ENCODE measurements at regions not wholly inside any gene's neighbourhood (a gene's known extent, or its start where the extent isn't known, plus 50 kb on each side); places are given as distances from the start of the nearest gene placed in this dataset.

DNA sequence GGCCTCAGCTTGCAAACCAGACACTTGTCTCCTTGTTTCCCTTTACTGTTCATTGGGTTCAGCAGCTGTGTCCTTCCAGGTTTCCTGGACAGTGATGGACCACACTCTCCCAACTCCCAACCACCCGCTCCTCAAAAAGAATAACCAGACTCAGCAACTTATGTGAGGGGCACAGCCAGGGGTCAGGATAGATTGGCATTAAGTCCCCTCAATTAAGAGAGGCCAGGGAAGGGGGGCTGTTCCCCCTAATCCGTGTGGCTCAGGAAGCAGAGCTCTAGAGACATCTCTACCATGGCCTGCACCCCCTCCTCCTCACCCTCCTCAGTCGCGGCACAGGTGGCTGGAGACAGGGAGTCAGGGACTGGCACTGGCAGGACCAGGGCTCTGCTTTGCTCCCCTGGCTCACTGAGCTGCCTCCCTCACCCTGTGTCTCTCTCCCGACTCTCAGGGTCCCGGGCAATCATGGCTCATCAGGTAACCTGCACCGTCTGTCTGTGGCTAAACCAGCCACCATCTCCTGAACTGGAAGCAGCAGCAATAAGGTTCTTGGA is 111.7 kb downstream of the ZNF280B start:
- no peak for DNase-seq (ENCODE audit: low spot score)

DNA sequence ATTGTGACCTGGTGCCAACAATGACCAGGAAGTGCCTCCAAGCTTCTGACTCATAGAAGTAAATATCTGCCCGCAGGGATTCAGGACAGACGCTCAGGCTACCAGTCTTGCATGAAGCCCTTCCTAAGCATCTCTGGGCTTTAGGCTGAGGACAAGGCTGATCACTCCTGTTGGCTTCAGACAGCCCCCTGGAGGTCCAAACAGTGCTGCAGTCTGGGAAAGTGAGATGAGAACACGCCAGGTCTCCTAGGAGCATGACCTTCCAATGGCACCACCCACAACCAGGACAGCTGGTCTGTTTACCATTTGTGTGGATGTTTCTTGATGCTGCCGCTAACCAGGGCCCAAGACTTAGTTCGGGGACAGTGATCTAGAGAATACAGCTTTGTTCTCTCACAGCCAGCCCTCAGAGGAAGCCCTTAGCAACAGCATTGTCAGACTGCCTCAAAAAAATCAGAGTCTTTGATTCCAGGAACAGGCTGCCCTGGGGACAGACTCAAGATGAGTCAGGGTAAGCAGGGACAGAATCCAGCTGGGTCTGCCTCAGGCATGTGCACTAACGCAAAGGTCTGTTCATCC is 111.2 kb downstream of the ZNF280B start:
- peak; percentile 29 for DNase-seq (ENCODE audit: low spot score)

- DNase-seq (ENCODE audit: low spot score) = no peak
Observed at GRCh38 chr22:22397875-22398524, 110.5 kb downstream of the ZNF280B start.

GRCh38 chr22:22398530-22399327 is 109.8 kb downstream of the ZNF280B start:
- no peak for DNase-seq (ENCODE audit: low spot score)

- DNase-seq (ENCODE audit: low spot score) = no peak
Observed at GRCh38 chr22:22400099-22400498, 108.4 kb downstream of the ZNF280B start.

GRCh38 chr22:22400964-22401363 is 107.6 kb downstream of the ZNF280B start:
- no peak for DNase-seq (ENCODE audit: low spot score)

DNA sequence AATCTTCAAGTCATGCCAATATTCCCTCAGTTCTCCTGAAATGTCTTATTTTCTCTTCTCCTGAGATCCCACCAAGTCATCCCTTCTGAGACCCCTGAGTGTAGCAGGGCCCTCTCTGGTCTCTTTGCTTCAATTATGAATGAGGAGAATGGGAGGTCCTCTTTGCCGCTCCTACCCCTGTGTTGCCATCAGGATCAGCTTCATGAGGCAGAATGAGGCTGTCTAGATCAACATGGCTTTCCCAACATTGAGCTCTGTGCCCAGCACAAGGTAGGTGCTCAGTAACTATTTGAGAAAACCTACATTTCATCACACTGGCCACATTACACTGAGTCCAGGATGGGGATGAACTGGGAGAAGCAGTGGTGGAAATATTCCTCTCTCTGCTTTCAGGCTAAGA is 107.2 kb downstream of the ZNF280B start:
- no peak for DNase-seq (ENCODE audit: low spot score)

DNA sequence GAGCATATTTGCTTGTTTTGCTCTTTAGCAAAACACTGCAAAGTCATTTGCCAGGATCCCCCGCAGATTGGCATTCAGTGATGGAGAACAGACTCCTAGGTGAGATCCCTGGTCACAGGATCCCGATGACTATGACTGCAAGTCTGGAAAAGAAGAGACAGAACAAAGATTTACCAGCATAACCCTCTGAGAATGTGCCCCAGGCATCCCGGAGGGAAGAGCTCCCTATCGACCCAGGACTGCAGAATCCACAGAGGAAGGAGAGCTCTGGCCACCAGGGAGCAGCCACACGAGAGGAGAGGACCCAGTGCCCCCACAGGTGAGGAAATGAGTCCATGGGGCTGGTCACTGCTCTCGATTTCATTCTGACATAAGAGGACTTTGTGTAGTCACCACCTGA is 105.2 kb downstream of the ZNF280B start:
- no peak for DNase-seq (ENCODE audit: low spot score)

GRCh38 chr22:22403771-22404170 is 104.8 kb downstream of the ZNF280B start:
- no peak for DNase-seq (ENCODE audit: low spot score)

- DNase-seq (ENCODE audit: low spot score) = no peak
Observed at GRCh38 chr22:22404598-22405284, 103.8 kb downstream of the ZNF280B start.

DNA sequence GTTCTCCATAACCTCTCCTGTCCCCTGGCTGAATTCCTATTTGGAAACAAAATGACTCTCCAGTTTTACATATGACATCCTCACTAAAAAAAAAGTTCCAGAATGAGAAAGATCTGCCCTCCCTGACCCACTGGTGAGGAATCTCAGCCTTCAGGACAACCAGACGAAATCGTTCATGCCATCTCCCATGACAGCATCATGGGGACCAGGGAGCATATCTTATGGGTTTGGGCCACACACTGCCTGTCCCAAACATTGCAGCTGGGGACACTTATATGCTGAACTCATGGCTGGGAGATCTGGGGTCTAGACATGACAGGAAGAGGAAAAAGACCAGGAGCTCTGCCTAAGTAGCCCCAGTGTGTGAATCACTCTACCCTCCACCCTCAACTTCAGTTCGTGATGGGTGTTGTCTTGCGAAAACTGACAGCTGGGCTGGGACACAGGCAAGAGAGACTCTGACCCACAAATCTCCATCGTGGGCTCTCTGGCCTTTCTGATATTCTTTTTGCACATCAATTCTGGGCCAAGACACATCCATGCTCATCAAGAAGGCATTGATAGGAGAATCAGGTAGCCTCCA is 102.0 kb downstream of the ZNF280B start:
- no peak for DNase-seq (ENCODE audit: low spot score)

DNA sequence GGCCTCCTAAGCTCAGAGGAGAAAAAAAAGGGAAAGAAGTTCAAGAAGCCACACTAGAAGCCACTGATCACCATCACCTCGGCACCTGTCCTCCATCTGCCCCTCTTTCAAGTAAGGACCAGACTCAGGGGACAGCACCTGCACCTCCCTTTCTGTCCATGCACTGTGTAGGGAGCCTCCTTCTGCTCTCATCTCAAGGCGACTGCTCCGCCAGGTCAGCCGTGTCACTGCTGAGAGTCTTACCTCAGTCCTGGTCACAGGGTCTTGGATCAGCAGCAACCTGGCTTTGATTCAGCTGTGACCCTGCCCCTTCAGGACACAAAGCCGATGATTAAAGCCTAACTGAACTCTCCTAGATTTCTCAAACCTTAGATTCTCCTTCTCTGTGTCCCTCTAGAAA is 101.5 kb downstream of the ZNF280B start:
- no peak for DNase-seq (ENCODE audit: low spot score)

DNA sequence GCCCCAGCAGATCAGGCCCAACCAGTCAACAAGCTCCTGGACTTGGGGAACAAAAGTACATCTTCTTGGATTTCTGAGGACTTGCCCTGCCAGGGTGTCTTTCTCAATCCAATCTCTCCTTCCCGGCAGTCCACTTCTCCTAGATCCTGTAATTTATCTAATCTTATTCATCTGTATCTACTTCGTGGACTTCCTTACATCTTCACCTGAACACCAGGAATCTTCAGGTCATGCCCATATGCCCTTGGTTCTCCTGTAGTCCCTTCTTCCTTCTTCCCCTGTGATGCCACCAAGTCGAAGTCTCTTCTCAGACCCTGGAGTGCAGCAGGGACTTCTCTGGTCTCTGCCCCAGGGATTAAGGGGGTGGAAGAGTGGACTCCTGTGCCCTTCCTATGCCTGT is 100.3 kb downstream of the ZNF280B start:
- no peak for DNase-seq (ENCODE audit: low spot score)

DNA sequence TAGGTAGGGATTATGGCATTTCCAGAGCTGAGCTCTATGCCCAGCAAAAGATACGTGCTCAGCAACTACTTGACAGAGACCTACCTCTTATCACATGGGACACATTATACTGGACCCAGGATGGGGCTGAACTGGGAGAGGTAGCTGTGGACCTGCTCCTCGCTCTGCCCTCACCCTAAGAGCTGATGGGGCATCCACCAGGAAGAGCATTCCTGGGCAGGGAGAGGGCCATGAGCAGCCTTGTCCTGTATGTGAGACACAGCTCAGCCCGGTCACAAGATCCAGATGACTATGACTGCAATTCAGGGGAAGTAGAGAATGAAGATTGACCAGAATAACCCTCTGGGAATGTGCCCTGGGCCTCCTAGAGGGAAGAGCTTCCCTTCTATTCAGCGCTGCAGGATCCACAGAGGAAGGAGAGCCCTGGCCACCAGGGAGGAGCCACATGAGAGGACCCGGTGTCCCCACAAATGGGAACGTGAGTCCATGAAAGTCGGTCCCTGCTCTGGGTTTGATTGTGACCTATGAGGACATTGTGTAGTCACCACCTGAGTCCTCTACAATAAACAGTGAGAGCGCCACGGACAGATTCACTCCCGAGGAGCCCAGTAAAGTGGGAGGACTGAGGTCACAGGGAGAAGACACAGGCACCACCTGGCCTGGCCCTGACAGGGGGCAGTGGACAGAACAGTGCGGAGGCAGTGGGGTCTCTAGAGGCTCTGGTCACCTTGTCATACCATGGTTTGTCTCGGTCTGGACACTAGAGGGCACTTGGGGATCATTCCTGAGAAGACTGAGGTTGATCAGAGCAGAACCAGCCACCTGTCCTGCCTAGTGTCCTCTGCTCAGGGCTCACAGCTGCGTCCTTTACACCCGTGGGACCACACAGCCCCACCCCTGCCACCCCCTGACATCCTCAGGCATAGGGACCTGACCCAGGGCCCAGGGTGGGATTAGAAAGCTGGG is 99.5 kb downstream of the ZNF280B start:
- DNase-seq (ENCODE audit: low spot score) = peak; percentile 33

- DNase-seq (ENCODE audit: low spot score) = no peak
Observed at GRCh38 chr22:22410121-22410520, 98.4 kb downstream of the ZNF280B start.

- DNase-seq (ENCODE audit: low spot score) = no peak
Observed at GRCh38 chr22:22410677-22411076, 97.9 kb downstream of the ZNF280B start.

DNA sequence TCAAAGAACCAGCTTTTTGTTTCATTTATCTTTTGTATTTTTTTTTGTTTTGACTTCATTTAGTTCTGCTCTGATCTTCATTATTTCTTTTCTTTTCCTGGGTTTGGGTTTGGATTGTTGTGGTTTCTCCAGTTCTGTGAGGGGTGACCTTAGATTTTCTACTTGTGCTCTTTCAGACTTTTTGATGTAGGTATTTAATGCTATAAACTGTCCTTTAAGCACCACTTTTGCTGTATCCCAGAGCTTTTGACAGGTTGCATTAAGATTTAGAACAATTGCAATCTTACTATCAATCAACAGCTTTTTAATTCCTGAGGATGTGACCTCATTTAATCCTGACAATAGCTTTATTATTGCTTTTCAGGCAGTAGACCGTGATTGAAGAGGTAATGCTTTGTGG is 94.3 kb downstream of the ZNF280B start:
- DNase-seq (ENCODE audit: low spot score) = no peak

GRCh38 chr22:22417495-22418162 is 90.9 kb downstream of the ZNF280B start:
- no peak for DNase-seq (ENCODE audit: low spot score)

DNA sequence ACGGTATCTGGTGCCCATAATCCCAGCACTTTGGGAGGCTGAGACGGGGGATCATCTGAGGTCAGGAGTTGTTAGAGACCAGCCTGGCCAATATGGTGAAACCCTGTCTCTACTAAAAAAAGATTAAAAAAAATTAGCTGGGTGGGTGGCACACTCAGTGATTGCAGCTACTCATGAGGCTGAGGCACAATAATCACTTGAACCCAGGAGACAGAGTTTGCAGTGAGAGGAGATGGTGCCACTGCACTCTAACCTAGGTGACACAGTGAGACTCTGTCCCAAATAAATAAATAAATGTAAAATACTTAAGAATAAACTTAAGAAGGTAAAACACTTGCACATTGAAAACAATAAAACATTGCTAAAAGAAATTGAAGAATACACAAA is 90.4 kb downstream of the ZNF280B start:
- DNase-seq (ENCODE audit: low spot score) = no peak

- DNase-seq (ENCODE audit: low spot score) = no peak
Observed at GRCh38 chr22:22418957-22419356, 89.6 kb downstream of the ZNF280B start.

All from HuH-7.5 (cell line).